Renal pelvis (tissue), 1 donor: ENCODE measurements at regions not wholly inside any gene's neighbourhood (a gene's known extent, or its start where the extent isn't known, plus 50 kb on each side); places are given as distances from the start of the nearest gene placed in this dataset.

Experiments used
- DNase-seq: peaks from one replicate; pipeline ENCODE4 v3.0.0-alpha.2; 2013

DNA sequence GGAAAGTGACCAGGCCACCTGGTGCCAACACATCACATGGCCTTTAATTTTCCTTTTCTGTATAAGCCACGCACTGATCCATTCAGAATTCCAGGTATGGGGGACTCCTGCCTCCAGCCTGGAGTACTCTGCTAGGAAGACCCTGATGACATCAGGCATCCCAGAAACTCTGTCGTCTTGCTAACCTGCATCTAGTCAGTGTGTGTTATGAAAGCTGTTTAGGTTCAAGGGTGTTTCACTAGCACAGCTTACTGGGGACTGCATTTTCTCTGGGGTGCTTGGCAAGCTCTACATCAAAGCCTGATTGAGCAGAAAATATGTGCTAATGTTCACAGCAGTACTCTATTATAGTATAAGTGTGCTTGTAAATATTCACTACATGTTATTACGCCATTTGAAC is 100.6 kb upstream of the MGMT start:
- no peak for DNase-seq

DNA sequence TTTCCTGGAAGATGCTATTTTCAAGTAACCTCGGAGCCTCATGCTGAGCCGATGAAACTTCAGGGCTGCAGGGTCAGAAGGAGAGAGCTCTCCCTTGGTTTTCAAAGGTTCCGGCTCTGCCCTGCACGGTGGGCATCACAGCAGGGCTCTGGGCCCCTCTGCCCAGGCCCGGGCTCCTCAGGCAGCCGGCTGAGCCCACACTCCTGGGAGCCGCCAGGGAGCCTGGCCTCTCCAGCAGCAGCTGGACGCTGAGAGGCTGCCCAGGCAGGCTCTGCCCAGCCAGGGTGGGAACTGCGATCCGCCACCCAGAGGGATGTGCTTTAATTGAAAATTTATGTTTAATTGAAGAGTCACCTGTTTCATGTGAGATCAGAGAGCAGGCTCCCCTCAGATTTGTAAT is 97.5 kb upstream of the MGMT start:
- no peak for DNase-seq

DNA sequence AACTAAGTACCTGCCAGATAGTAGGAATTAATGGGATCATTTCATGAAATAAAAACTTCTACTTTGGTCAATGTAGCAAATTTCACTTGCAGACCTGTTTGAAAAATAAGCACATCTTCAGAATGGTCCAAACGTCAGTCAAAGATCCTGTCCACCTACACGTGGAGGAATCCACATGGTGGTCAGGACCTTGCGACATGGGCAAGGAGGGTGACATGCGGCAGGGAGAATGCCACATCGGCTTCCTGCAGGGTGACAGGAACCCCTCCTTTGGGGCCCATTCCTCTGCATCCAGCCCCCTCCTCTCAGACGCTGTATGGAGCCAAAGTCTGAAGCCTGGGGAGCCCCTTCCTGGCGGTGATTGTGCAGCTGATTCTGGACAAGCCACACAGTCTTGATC is 95.5 kb upstream of the MGMT start:
- DNase-seq: no peak

GRCh38 chr10:129372172-129372571 is 94.9 kb upstream of the MGMT start:
- no peak for DNase-seq

- DNase-seq: no peak
Measured at GRCh38 chr10:129373231-129373630, 93.8 kb upstream of the MGMT start.

GRCh38 chr10:129373718-129374117 is 93.3 kb upstream of the MGMT start:
- DNase-seq: no peak

GRCh38 chr10:129375171-129375570 is 91.9 kb upstream of the MGMT start:
- DNase-seq: no peak

- DNase-seq: no peak
Measured at GRCh38 chr10:129375912-129376311, 91.1 kb upstream of the MGMT start.

DNA sequence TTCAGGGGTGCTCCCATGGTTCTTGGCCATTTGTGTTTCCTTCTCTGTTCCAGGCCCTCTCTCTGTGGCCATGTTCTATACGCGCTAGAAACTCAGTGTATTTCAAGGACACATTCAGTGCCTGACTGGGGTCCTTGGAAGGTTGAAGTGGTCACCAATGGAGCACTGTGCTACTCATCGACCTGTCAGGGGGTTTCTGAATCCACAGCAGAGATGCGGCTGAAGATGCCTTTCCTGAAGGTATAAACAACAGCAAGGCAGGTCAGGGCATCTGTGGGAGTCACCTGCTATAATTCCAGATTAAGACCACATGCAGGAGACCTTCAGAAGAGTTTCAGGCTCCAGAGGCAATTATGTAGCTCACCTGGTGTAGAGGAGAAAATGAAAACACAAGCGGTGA is 86.8 kb upstream of the MGMT start:
- DNase-seq: no peak

DNA sequence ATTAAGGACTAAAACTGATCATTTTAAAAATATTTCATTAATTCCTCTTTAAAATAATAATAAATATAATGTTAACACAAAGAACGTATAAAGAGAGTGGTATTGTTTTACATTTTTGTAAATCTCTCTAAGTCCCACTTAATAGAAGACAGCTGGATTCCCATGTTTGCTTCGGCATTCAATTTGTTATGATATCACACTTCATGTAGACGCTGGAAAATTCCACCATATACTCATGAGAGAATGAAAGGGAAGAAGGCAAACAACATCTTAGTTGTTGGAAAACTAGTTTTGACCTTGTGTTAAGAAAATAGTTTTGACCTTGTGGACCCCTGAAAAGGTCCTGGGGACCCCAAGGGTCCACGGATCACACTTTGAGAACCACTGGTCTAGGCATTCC is 85.3 kb upstream of the MGMT start:
- DNase-seq: no peak

DNA sequence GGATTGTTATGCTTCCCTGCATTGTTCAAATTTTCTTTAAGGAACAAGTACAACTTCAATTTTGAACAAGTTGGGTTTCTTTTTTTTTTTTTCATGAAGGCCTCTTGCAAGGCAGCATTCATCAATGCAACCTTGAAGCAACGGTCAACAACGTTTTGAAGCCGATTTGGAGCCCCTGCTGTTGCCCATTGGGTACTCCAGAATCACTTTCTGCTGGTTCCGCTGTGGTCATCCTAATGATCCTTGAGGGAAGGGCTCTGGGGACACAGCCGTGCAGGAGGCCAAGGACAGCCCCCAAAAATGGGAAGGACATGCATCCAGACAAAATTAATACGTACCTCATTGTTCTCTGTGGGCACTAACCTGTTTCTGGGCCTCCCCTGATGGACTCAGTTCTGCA is 84.6 kb upstream of the MGMT start:
- no peak for DNase-seq

DNA sequence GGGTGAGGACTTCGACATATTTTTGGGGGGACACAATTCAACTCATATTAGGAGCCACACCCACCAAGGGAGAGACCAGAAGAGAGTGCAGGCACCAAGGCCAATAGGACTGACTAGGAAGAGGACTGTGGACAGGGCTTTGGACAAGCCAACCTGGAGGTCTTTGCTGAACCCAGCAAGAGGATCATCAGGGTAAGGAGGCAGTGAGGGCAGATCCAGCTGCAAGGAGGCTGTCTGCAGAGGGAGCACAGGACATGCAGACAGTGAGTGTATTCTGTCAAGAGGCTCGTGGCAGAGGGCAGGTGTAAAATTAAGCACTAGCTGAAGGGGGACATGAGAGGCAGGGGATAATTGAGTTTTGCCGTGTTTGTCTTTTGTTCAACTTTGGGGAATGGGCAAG is 83.4 kb upstream of the MGMT start:
- no peak for DNase-seq

DNA sequence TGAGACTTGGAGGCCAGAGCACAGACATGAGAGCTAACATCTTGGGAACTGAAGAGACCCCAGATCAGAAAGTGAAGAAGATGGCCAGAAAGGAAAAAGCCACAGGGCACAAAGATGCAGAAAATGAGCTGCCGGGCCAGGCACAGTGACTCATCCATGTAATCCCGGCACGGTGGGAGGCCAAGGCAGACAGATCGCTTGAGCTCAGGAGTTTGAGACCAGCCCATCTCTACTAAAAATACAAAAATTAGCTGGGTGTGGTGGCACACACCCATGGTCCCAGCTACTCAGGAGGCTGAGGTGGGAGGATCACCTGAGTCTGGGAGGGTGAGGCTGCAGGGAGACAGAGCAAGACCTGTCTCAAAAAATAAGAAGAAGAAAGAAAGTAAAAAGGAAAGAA is 81.4 kb upstream of the MGMT start:
- DNase-seq: no peak

DNA sequence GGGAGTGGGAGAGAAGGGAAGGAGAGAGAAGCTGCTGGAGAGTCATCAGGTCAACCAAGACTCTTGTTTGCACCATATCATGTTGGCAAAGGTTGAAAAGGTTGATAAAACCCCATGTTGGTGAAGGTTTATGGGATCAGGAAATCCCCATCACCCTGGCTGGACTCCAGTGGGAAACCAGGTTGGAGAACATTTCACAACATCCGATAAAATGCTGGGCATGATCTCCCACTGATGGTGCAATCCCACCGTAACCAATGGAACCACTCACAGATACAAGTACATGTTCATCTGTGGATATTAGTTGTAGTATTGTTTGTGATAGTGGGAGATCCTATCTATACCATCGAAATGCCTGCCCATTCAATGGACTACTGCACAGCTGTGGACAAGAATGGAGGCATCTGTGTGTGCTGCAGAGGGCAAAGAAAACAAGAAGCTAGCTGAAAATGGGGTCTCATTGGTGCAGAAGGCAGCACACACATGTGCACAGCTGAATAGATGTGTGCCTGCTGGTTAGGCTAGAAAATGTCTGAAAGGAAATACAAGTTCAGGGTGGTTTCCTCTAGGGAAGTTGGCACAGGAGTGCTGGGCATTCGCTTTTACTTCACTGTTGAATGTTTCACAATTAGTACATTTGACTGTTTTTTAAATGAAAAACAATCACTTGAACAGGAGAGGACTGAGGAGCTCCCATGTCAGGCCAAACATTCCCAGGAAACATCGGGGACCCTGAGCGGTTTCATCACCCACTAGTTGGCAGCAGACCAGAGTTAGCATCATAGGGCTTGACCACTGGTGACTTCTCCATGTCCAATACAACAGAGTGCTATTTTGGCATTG is 80.4 kb upstream of the MGMT start:
- DNase-seq: no peak

GRCh38 chr10:129387258-129387525 is 79.8 kb upstream of the MGMT start:
- DNase-seq: no peak

DNA sequence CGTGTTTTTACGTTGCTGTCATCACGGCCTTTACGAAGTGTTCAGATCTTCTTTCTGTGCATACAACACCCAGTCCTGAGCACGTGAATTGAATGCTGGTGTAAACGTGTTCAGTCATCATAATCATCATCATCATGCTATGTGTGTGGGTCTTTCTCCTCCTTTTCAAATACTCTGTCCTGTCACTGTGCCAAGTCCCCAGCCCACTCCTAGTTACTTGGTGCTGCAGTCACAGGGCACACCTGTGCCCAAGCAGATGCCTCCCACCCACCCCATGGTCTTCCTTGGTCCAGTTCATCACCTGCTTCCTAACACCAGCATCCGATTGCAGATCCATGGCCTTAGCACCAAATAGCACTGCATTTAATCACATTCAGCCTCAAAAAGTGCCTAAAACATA is 78.6 kb upstream of the MGMT start:
- no peak for DNase-seq

DNA sequence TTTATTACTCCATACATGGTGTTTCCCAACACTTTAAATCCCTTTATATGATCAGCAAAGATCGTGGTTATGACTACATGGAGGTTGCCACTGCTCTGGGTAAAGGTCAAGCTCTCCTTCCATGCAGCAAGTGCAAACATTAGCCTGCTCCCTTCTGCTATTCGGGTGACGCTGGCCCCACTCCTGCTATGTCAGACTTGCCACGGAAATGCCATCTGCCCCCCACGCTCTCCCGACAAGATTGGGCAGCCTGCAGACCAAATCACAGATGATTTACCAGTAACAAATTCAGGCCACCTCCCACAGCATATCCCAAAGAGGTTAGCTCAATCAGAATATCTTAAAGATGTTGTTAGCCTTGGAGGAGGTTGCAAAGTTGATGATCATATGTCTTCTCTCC is 77.8 kb upstream of the MGMT start:
- no peak for DNase-seq

GRCh38 chr10:129390147-129390546 is 76.9 kb upstream of the MGMT start:
- DNase-seq: no peak

DNA sequence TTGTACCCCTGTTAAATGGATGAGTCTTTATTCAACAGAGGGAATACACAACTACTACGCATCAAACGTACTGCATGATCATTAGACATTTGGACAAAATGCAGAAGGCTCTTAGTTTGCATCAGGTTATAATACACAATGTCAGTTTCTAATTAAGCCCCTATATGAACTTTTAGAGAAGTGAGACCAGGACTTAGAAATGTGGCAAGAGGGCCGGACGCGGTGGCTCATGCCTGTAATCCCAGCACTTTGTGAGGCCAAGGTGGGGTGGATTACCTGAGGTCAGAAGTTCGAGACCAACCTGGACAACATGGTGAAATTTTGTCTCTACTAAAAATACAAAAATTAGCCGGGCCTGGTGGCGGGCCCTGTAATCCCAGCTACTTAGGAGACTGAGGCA is 76.3 kb upstream of the MGMT start:
- DNase-seq: no peak

GRCh38 chr10:129391464-129391863 is 75.6 kb upstream of the MGMT start:
- no peak for DNase-seq

- DNase-seq: no peak
Measured at GRCh38 chr10:129392855-129393254, 74.2 kb upstream of the MGMT start.

DNA sequence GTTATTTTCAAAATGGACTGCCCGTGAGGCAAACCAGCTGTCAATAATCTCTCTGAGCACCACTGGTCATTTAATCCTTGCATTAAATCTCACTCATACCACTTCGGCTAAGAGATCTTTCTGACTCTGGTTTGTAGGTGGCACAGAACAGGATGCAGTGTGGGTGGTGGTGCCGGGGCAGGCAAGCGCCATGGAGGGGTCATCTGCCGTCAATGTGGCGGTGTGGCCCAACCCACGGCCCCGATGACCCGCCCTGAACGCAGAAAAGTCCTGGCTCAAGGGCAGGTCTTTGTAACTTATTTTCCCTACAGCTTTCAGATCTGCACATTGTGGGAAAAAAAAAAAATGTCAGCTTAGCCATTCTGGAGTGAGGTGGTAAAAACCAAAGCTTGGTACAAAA is 73.2 kb upstream of the MGMT start:
- DNase-seq: no peak

DNA sequence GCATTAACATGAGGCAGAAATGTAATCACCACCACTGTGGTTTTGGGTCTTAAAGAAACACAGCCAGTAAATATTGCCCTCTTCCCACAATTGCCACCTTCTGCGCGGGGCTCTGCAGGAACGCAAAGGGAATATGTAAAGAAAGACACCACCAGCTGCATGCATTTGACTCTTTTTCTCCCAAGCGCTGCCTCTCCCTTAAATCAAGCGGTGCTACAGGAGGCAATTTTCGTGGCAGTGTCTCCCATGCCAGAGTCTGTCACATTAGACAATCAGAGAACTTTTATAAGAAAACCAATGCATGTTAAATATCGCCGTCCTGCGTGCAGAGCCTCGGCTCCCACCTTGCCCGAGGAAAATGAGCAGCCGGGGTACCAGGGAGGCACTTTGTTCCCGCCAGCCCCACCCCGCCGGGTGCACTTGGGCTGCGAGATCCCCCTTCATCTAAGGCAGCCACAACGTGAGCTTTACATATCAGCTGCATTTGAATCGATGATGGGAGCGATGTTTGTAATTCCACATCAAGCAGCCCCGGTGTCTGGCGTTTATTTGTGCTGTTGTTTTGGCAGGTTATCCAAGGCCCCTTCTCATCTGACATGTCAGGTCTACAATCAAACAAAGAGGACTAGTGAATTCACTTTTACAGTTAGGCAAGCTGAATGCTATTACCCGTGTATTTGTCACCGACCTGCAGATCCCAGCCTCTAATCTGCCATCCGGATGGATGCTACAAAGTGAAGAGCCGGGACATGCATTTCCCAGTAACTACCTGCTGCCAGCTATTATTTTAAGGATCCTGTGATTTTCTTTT is 72.3 kb upstream of the MGMT start:
- no peak for DNase-seq
